ENCODE measurements at regions not wholly inside any gene's neighbourhood (a gene's known extent, or its start where the extent isn't known, plus 50 kb on each side); places are given as distances from the start of the nearest gene placed in this dataset.
A peak's percentile ranks its signal among the peaks of the same experiment; 100 is the strongest.

- no peaks in the 10 kb centered on the region for H3K36me3 ChIP-seq
- H3K4me3 ChIP-seq = no peak overlapping the region
- H3K9me3 ChIP-seq (replicated peaks) = no peaks in the 10 kb centered on the region
- DNase-seq (ENCODE audit: low read depth in 1 of 2, low spot score in 2 of 2) = no peak
- H3K4me1 ChIP-seq (replicated peaks) = no peaks in the 10 kb centered on the region
- no peak overlapping the region for H3K27ac ChIP-seq
- H3K27me3 ChIP-seq (replicated peaks) = no peaks in the 10 kb centered on the region
Observed at GRCh38 chr12:125314051-125314755, 249.0 kb downstream of the AACS start.

GRCh38 chr12:125315771-125316170, 250.5 kb downstream of the AACS start:
- Histone ChIP-seq H3K27ac (no peak overlapping the region), H3K4me1 (replicated peaks) (no peaks in the 10 kb centered on the region), H3K9me3 (replicated peaks) (no peaks in the 10 kb centered on the region), H3K27me3 (replicated peaks) (no peaks in the 10 kb centered on the region), H3K4me3 (no peak overlapping the region), H3K36me3 (no peaks in the 10 kb centered on the region)
- DNase-seq (ENCODE audit: low read depth in 1 of 2, low spot score in 2 of 2) = no peak

- DNase-seq (ENCODE audit: low read depth in 1 of 2, low spot score in 2 of 2) = no peak
- H3K27me3 ChIP-seq (replicated peaks) = no peaks in the 10 kb centered on the region
- H3K27ac ChIP-seq = no peak overlapping the region
- no peak overlapping the region for H3K4me3 ChIP-seq
- no peaks in the 10 kb centered on the region for H3K36me3 ChIP-seq
- no peaks in the 10 kb centered on the region for H3K4me1 ChIP-seq (replicated peaks)
- no peaks in the 10 kb centered on the region for H3K9me3 ChIP-seq (replicated peaks)
Observed at GRCh38 chr12:125320177-125320576, 254.9 kb downstream of the AACS start.

GRCh38 chr12:125324861-125325490, 259.7 kb downstream of the AACS start:
- Histone ChIP-seq H3K36me3 (no peaks in the 10 kb centered on the region), H3K4me3 (no peak overlapping the region), H3K9me3 (replicated peaks) (no peaks in the 10 kb centered on the region), H3K4me1 (replicated peaks) (no peaks in the 10 kb centered on the region), H3K27ac (no peak overlapping the region), H3K27me3 (replicated peaks) (no peaks in the 10 kb centered on the region)
- DNase-seq (ENCODE audit: low read depth in 1 of 2, low spot score in 2 of 2) = no peak

GRCh38 chr12:125329239-125330102, 264.2 kb downstream of the AACS start:
- no peak overlapping the region for H3K4me3 ChIP-seq
- H3K27ac ChIP-seq = no peak overlapping the region
- no peaks in the 10 kb centered on the region for H3K36me3 ChIP-seq
- no peak for DNase-seq (ENCODE audit: low read depth in 1 of 2, low spot score in 2 of 2)
- no peaks in the 10 kb centered on the region for H3K9me3 ChIP-seq (replicated peaks)
- H3K4me1 ChIP-seq (replicated peaks) = peaks cover 3% of the 10 kb centered on the region; the same call in 1 of the 2 replicates
- H3K27me3 ChIP-seq (replicated peaks) = no peaks in the 10 kb centered on the region

GRCh38 chr12:125330645-125331341, 265.6 kb downstream of the AACS start:
- Histone ChIP-seq H3K27me3 (replicated peaks) (no peaks in the 10 kb centered on the region), H3K36me3 (no peaks in the 10 kb centered on the region), H3K4me3 (no peak overlapping the region), H3K4me1 (replicated peaks) (peaks cover 3% of the 10 kb centered on the region; the same call in 1 of the 2 replicates), H3K27ac (no peak overlapping the region), H3K9me3 (replicated peaks) (no peaks in the 10 kb centered on the region)
- DNase-seq (ENCODE audit: low read depth in 1 of 2, low spot score in 2 of 2) = peak; percentile 15 to 55

GRCh38 chr12:125331342-125332052, 266.3 kb downstream of the AACS start:
- Histone ChIP-seq H3K36me3 (no peaks in the 10 kb centered on the region), H3K4me3 (no peak overlapping the region), H3K4me1 (replicated peaks) (peaks cover 3% of the 10 kb centered on the region; the same call in 1 of the 2 replicates), H3K9me3 (replicated peaks) (no peaks in the 10 kb centered on the region), H3K27me3 (replicated peaks) (no peaks in the 10 kb centered on the region), H3K27ac (no peak overlapping the region)
- DNase-seq (ENCODE audit: low read depth in 1 of 2, low spot score in 2 of 2) = no peak

GRCh38 chr12:125332900-125333299, 267.7 kb downstream of the AACS start:
- Histone ChIP-seq H3K27me3 (replicated peaks) (no peaks in the 10 kb centered on the region), H3K36me3 (no peaks in the 10 kb centered on the region), H3K9me3 (replicated peaks) (no peaks in the 10 kb centered on the region), H3K4me3 (no peak overlapping the region), H3K4me1 (replicated peaks) (peaks cover 3% of the 10 kb centered on the region; the same call in 1 of the 2 replicates), H3K27ac (no peak overlapping the region)
- no peak for DNase-seq (ENCODE audit: low read depth in 1 of 2, low spot score in 2 of 2)

GRCh38 chr12:125336246-125336645, 271.0 kb downstream of the AACS start:
- Histone ChIP-seq H3K4me3 (no peak overlapping the region), H3K36me3 (no peaks in the 10 kb centered on the region), H3K27ac (no peak overlapping the region), H3K27me3 (replicated peaks) (no peaks in the 10 kb centered on the region), H3K4me1 (replicated peaks) (peaks cover under 1% of the 10 kb centered on the region; the same call in 1 of the 2 replicates), H3K9me3 (replicated peaks) (no peaks in the 10 kb centered on the region)
- no peak for DNase-seq (ENCODE audit: low read depth in 1 of 2, low spot score in 2 of 2)

- Histone ChIP-seq H3K27ac (no peak overlapping the region), H3K36me3 (no peaks in the 10 kb centered on the region), H3K9me3 (replicated peaks) (no peaks in the 10 kb centered on the region), H3K27me3 (replicated peaks) (no peaks in the 10 kb centered on the region), H3K4me3 (no peak overlapping the region), H3K4me1 (replicated peaks) (no peaks in the 10 kb centered on the region)
- no peak for DNase-seq (ENCODE audit: low read depth in 1 of 2, low spot score in 2 of 2)
Observed at GRCh38 chr12:125340791-125341190, 275.6 kb downstream of the AACS start.

- 0 out of 2 replicates have a peak, but pooled peaks cover 6% of the 10 kb centered on the region for H3K27me3 ChIP-seq (replicated peaks)
- no peak overlapping the region for H3K27ac ChIP-seq
- no peak for DNase-seq (ENCODE audit: low read depth in 1 of 2, low spot score in 2 of 2)
- no peaks in the 10 kb centered on the region for H3K36me3 ChIP-seq
- no peak overlapping the region for H3K4me3 ChIP-seq
- H3K4me1 ChIP-seq (replicated peaks) = no peaks in the 10 kb centered on the region
- H3K9me3 ChIP-seq (replicated peaks) = no peaks in the 10 kb centered on the region
Observed at GRCh38 chr12:125341422-125341821, 276.2 kb downstream of the AACS start.

GRCh38 chr12:125343649-125344048, 278.4 kb downstream of the AACS start:
- Histone ChIP-seq H3K27ac (no peak overlapping the region), H3K4me1 (replicated peaks) (no peaks in the 10 kb centered on the region), H3K4me3 (no peak overlapping the region), H3K27me3 (replicated peaks) (0 out of 2 replicates have a peak, but pooled peaks cover 6% of the 10 kb centered on the region), H3K36me3 (no peaks in the 10 kb centered on the region), H3K9me3 (replicated peaks) (no peaks in the 10 kb centered on the region)
- no peak for DNase-seq (ENCODE audit: low read depth in 1 of 2, low spot score in 2 of 2)

GRCh38 chr12:125346362-125346761, 281.1 kb downstream of the AACS start:
- Histone ChIP-seq H3K27ac (no peak overlapping the region), H3K36me3 (no peaks in the 10 kb centered on the region)
- no peak for DNase-seq (ENCODE audit: low read depth in 1 of 2, low spot score in 2 of 2)

More at GRCh38 chr12:125346362-125346761, 281.1 kb downstream of the AACS start:
- no peaks in the 10 kb centered on the region for H3K9me3 ChIP-seq (replicated peaks)
- H3K27me3 ChIP-seq (replicated peaks) = 0 out of 2 replicates have a peak, but pooled peaks cover 6% of the 10 kb centered on the region
- no peak overlapping the region for H3K4me3 ChIP-seq
- H3K4me1 ChIP-seq (replicated peaks) = no peaks in the 10 kb centered on the region
